ENCODE measurements at regions not wholly inside any gene's neighbourhood (a gene's known extent, or its start where the extent isn't known, plus 50 kb on each side); places are given as distances from the start of the nearest gene placed in this dataset.

DNA sequence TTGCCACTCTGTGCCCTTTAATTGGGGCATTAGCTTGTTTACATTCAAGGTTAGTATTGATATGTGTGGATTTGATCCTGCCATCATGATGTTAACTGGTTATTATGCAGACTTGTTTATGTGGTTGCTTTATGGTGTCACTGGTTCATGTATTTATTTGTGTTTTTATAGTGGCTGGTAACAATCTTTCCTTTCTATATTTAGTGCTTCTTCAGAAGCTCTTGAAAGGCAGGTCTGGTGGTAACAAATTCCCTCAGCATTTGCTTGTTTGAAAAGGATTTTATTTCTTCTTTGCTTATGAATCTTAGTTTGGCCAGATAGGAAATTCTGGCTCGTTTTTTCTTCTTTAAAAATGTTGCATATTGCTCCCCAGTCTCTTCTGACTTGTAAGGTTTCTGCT is 215.4 kb downstream of the ZC3H11B start:
- ATAC-seq (peak in 1 of 4 donors; percentile 53), DNase-seq (no peak)
- intact Hi-C loops (cut with DNase I) = loop anchor here in 1 of 10 donors (10.0 kb wide), 1 partner anchor 417 kb away; no protein-coding TSS in a partner anchor
- TF ChIP-seq, protein P1, sequence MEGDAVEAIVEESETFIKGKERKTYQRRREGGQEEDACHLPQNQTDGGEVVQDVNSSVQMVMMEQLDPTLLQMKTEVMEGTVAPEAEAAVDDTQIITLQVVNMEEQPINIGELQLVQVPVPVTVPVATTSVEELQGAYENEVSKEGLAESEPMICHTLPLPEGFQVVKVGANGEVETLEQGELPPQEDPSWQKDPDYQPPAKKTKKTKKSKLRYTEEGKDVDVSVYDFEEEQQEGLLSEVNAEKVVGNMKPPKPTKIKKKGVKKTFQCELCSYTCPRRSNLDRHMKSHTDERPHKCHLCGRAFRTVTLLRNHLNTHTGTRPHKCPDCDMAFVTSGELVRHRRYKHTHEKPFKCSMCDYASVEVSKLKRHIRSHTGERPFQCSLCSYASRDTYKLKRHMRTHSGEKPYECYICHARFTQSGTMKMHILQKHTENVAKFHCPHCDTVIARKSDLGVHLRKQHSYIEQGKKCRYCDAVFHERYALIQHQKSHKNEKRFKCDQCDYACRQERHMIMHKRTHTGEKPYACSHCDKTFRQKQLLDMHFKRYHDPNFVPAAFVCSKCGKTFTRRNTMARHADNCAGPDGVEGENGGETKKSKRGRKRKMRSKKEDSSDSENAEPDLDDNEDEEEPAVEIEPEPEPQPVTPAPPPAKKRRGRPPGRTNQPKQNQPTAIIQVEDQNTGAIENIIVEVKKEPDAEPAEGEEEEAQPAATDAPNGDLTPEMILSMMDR (IDR thresholded peaks at IDR 0.05) = no peak
- no peak for TF ChIP-seq POLR2A (IDR thresholded peaks at IDR 0.05)
- peaks cover 0 to 49% (median 15%) of the 10 kb centered on the region in 12 donors for H3K9me3 ChIP-seq
- peak overlapping the region in 8 of 12 donors; percentile 1 to 63 (median 40) for H3K27ac ChIP-seq
- 33 to 47% (median 36%) methylated on average over 1 of the region's 1 CpG for WGBS, 4 donors
- H3K27me3 ChIP-seq = no peaks in the 10 kb centered on the region
- H3K4me1 ChIP-seq = peaks cover 0 to 17% (median 0%) of the 10 kb centered on the region in 12 donors
- H3K36me3 ChIP-seq = no peaks in the 10 kb centered on the region
- H3K4me3 ChIP-seq = no peak overlapping the region

DNA sequence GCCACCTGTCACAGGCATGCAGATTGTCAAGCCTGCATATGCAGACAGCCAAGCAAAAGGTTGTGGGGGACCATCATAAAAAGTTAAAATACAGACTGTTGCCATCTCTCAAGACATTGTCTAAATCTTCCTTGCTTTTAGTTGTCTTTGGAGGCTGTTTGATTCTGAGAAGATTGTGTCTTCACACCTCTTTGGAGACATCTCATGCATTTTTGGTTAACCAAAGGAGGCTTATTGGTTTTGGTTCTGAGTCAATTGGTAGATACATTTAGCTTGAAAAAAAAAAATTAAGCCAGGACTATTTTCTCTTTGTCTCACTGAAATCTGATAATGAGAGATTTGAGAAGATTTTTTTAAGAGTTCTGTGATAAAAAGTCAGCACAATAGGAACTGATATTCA is 217.6 kb downstream of the LYPLAL1 start:
- intact Hi-C loops (cut with DNase I) = loop anchor here in 1 of 10 donors (10.0 kb wide), 1 partner anchor 424 kb away; no protein-coding TSS in a partner anchor
- TF ChIP-seq, protein P1 (IDR thresholded peaks at IDR 0.05) = no peak
- TF ChIP-seq POLR2A (IDR thresholded peaks at IDR 0.05) = no peak
- no peaks in the 10 kb centered on the region for H3K36me3 ChIP-seq
- no peaks in the 10 kb centered on the region for H3K27me3 ChIP-seq
- H3K27ac ChIP-seq = no peak overlapping the region
- H3K4me3 ChIP-seq = no peak overlapping the region
- DNase-seq = no peak
- H3K4me1 ChIP-seq = peaks cover 0 to 3% (median 0%) of the 10 kb centered on the region in 12 donors
- no peak for ATAC-seq
- peaks cover 0 to 47% (median 11%) of the 10 kb centered on the region in 12 donors for H3K9me3 ChIP-seq

DNA sequence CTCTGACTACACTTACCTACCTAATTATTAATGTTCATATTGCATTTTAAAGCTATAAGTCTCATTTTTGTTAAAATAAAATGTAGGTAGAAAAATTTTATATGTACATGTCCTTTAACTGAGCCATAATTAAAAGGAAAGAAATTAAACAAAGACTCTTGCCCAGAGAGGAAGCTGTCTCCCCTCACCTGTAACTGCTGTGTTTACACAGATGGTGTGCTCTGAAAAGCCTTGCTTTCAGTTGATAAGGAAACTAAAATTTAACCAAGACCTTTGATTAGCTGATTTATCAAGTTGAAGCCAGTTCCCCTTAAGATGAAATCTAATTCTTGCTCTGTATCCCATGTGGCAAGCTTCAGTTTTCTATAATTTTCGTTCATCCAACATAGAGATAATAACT is 213.5 kb downstream of the LYPLAL1 start:
- WGBS, 4 donors = 72 to 84% (median 78%) methylated on average over 1 of the region's 1 CpG
- ATAC-seq = no peak

DNA sequence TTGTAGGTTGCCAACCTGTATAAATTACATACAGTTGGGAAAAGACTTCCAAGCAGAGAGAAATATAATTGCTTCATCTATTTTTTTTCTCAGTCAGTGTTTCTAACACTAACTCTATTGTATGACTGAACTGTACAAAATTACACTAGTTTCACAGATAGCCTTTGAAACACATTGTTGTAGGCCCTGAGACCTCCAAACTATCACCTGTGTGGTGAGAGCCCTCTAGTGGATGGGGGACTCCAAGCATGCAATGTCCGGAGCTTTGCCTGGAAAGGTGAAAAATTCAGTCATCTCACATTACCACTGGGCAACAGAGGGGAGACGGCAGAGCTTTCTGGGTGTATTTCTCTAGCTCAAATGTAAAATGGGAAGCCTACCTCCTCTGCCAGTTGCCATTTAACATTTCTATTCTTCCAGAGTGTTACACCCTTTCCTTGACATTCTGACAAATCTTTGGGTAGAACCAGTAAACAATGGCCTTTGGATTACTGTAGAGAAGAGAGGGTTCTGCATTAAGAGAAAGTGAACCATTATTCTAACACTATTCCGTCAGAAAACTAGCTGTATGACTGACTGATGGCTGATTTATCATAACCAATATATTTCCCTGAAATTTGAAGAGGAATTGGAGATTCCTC is 212.2 kb downstream of the LYPLAL1 start:
- peak in 4 of 5 donors; percentile 22 to 36 (median 33) for DNase-seq
- TF ChIP-seq, protein P1 (IDR thresholded peaks at IDR 0.05) = peak; percentile 34 to 74 (median 62)
- TF ChIP-seq POLR2A (IDR thresholded peaks at IDR 0.05) = no peak
- peak; percentile 58 to 79 (median 70) for ATAC-seq
- Histone ChIP-seq H3K27ac (no peak overlapping the region), H3K27me3 (no peaks in the 10 kb centered on the region), H3K9me3 (no peaks in the 10 kb centered on the region), H3K4me1 (peaks cover 0 to 3% (median 0%) of the 10 kb centered on the region in 12 donors), H3K4me3 (no peak overlapping the region), H3K36me3 (no peaks in the 10 kb centered on the region)
- intact Hi-C loops (cut with DNase I) = loop anchor here in 2 of 10 donors (10.0 kb wide), 4 partner anchors 61 to 1051 kb away; no protein-coding TSS in a partner anchor
- 66 to 82% (median 76%) methylated on average over 3 of the region's 3 CpGs for WGBS, 4 donors

More for the DNA sequence above, 213.5 kb downstream of the LYPLAL1 start:
- no peak overlapping the region for H3K4me3 ChIP-seq
- peaks cover 0 to 3% (median 0%) of the 10 kb centered on the region in 12 donors for H3K4me1 ChIP-seq
- no peak overlapping the region for H3K27ac ChIP-seq
- no peak for DNase-seq
- no peaks in the 10 kb centered on the region for H3K27me3 ChIP-seq
- intact Hi-C loops (cut with DNase I) = loop anchor here in 2 of 10 donors (10.0 kb wide), 4 partner anchors 62 to 1052 kb away; no protein-coding TSS in a partner anchor
- TF ChIP-seq, protein P1 (IDR thresholded peaks at IDR 0.05) = no peak
- no peak for TF ChIP-seq POLR2A (IDR thresholded peaks at IDR 0.05)
- peaks cover 0 to 10% (median 0%) of the 10 kb centered on the region in 12 donors for H3K9me3 ChIP-seq
- no peaks in the 10 kb centered on the region for H3K36me3 ChIP-seq

Measured in heart left ventricle (tissue), 16 donors.